ENCODE measurements at regions not wholly inside any gene's neighbourhood (a gene's known extent, or its start where the extent isn't known, plus 50 kb on each side); places are given as distances from the start of the nearest gene placed in this dataset.

DNA sequence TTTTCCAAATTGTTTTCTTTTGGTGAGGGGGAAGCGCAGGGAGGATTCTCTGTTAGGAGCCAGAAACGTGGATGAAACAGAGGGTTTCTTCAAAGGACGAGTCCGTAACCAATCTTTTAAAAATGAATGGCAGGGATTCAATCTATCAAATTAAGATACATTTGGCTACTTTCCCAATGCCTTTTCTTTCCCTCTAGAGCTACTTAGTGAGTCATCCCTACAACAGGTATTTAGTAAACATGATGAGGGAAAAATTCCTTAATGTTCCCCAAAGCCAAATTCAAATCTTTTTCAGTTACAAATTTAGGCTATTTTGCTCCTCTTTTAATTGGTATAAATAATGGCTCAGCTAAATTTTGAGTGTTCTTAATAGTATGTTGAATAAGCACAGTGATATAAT, 366.4 kb upstream of the RIOK2 start:
- Histone ChIP-seq H3K27ac (no peak overlapping the region), H3K4me1 (no peaks in the 10 kb centered on the region), H3K4me3 (no peak overlapping the region), H3K9me3 (no peaks in the 10 kb centered on the region), H3K27me3 (no peaks in the 10 kb centered on the region), H3K36me3 (no peaks in the 10 kb centered on the region)
- TF ChIP-seq, protein P1, sequence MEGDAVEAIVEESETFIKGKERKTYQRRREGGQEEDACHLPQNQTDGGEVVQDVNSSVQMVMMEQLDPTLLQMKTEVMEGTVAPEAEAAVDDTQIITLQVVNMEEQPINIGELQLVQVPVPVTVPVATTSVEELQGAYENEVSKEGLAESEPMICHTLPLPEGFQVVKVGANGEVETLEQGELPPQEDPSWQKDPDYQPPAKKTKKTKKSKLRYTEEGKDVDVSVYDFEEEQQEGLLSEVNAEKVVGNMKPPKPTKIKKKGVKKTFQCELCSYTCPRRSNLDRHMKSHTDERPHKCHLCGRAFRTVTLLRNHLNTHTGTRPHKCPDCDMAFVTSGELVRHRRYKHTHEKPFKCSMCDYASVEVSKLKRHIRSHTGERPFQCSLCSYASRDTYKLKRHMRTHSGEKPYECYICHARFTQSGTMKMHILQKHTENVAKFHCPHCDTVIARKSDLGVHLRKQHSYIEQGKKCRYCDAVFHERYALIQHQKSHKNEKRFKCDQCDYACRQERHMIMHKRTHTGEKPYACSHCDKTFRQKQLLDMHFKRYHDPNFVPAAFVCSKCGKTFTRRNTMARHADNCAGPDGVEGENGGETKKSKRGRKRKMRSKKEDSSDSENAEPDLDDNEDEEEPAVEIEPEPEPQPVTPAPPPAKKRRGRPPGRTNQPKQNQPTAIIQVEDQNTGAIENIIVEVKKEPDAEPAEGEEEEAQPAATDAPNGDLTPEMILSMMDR (IDR thresholded peaks at IDR 0.05): no peak
- DNase-seq (ENCODE audit: low spot score): no peak

DNA sequence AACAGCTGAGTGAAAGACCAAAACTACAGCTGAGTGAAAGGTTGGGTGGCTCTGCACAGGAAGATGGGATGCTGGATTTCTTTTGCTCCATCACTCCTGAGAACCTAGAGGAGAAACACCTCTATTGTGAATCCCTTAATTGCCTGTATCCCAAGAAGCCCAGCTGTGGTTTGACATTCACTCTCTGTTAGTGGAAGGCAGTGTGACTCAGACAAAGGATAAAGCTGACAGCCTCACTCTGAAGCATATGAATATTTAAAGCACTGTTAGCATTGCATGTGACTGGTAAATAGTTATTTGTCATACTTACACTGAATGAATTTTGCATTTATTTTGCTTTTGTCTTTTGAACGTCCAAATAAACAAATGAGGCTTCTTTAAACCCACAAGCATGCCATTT, 367.1 kb upstream of the RIOK2 start:
- no peaks in the 10 kb centered on the region for H3K4me1 ChIP-seq
- TF ChIP-seq, protein P1 (IDR thresholded peaks at IDR 0.05): no peak
- no peaks in the 10 kb centered on the region for H3K27me3 ChIP-seq
- no peak overlapping the region for H3K4me3 ChIP-seq
- H3K9me3 ChIP-seq: no peaks in the 10 kb centered on the region
- no peaks in the 10 kb centered on the region for H3K36me3 ChIP-seq
- H3K27ac ChIP-seq: no peak overlapping the region
- no peak for DNase-seq (ENCODE audit: low spot score)

DNA sequence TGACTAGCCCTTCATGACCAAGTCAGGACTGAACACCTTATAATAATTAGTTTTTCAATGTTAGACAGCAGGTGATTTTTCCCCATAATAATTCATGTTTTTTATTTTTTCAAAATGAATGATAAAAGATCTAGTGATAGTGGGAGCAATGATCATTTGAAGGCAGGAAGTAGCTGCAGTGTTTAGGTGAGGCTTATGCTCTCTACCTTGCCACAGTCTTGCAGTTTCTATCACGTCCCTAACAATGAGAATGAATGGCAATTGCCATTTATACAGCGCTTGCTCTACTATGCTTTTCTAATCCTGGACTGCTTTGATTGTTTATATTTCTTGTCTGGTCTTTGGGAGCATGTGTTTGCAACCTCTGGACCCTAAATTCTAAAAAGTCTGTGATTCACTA, 367.8 kb upstream of the RIOK2 start:
- Histone ChIP-seq H3K27me3 (no peaks in the 10 kb centered on the region), H3K27ac (no peak overlapping the region), H3K4me3 (no peak overlapping the region), H3K36me3 (no peaks in the 10 kb centered on the region), H3K9me3 (no peaks in the 10 kb centered on the region), H3K4me1 (no peaks in the 10 kb centered on the region)
- no peak for DNase-seq (ENCODE audit: low spot score)
- TF ChIP-seq, protein P1 (IDR thresholded peaks at IDR 0.05): no peak

DNA sequence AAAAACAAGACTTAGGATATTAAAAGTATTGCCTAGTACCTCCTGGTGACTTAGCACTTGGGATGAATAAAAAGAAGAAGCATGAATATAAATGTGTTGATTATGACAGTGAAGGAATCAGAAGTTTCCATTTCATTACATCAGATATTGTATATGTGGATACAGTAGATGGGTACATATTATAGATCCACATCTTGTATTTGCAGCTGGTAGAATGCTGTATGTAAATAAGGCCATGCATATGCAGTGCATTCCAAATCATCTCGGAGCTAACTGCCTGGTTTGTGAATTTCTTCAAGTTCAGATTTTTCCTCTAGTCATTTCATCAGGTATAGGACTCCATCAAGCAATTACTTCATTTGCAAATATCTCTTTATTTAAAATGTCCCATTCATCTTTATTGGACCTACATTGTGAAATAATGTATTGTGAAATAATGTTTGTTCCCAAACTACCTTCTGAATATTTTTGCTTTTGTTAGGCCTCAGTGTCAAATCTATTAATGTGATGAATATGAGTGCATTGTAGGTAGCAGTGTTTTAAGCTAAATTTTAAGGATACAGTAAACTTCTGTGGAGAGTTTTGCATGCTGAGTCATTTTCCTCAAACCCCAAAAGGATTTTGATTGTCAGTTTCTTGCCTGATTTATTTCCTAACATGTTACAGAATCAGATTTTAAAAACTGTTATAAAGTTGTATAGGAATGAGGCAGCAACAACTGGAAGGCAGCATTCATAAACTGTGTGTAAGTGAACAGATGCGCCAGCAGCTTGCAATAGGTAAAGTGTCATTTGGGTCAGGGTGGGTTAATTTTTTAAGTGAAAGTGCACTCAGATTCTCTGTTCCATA, 370.8 kb upstream of the RIOK2 start:
- Histone ChIP-seq H3K4me1 (no peaks in the 10 kb centered on the region), H3K4me3 (no peak overlapping the region), H3K36me3 (no peaks in the 10 kb centered on the region), H3K27me3 (no peaks in the 10 kb centered on the region), H3K27ac (no peak overlapping the region), H3K9me3 (no peaks in the 10 kb centered on the region)
- no peak for DNase-seq (ENCODE audit: low spot score)
- TF ChIP-seq, protein P1 (IDR thresholded peaks at IDR 0.05): no peak

DNA sequence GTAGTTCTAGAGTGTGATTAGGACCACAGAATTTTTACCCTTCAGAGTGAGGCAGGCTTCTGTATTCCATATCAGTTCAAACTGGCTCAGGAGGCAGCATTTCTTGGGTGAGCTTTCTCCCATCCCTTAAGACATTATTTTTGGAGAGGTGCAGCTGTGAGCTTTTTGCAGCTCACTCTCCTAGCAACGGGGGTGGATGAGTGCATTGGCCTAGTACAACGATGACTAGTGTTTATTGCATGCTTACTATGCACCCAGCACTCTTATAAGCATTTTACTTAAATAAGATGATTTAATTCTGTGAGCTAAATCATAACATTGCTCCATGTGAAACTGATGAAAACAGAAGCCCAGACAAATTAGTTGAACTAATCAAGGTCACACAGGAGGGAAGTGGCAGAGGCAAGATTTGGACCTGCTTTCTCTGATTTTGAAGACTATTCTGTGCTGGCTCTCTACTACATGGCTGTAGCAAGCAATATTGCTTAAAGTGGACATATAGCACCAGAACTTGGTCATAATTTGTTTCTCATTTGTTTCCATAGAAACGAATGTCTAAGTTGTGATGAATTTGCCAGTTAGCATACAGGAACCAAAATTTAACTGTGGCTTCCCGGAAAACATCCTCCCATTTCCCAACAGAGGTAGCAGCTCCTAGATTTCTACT, 372.1 kb upstream of the RIOK2 start:
- Histone ChIP-seq H3K4me1 (no peaks in the 10 kb centered on the region), H3K27ac (no peak overlapping the region), H3K4me3 (no peak overlapping the region), H3K27me3 (no peaks in the 10 kb centered on the region), H3K9me3 (no peaks in the 10 kb centered on the region), H3K36me3 (no peaks in the 10 kb centered on the region)
- no peak for DNase-seq (ENCODE audit: low spot score)
- TF ChIP-seq, protein P1 (IDR thresholded peaks at IDR 0.05): no peak
